GM12878 (cell line): ENCODE measurements at regions not wholly inside any gene's neighbourhood (a gene's known extent, or its start where the extent isn't known, plus 50 kb on each side); places are given as distances from the start of the nearest gene placed in this dataset.
"Not testable (repeated sequence)": the region's sequence is repeated elsewhere in the genome, so short reads cannot be mapped to it uniquely, and the experiment has no call there.

Experiments
- ATAC-seq: fragments of 200-7000 bp; cut with Tn5 transposase; 3 replicates; pipeline ENCODE4 v1.9.1; 2020; ENCODE audit warnings: mild to moderate bottlenecking, moderate library complexity
- BruUV-seq: library from RNA; stranded (reverse); fragments of 400-500 nt; replicated peaks from 2 replicates; lab custom pipeline; 2021; lab: Mats Ljungman, UMichigan
- CTCF ChIA-PET: fragments of 300-600 bp; sonication (Branson Sonifier 250); formaldehyde crosslinking; extraction: SDS; loops from one replicate; lab custom pipeline; 2021; ENCODE audit warnings: inconsistent platforms; lab: Yijun Ruan, JAX
- POLR2A ChIA-PET: fragments of 350-600 bp; formaldehyde crosslinking; extraction: SDS; loops from one replicate; lab custom pipeline; 2021; ENCODE audit warnings: inconsistent platforms; lab: Charles Lee
- RAD21 ChIA-PET: fragments of 300-600 bp; sonication (Branson Sonifier 250); formaldehyde crosslinking; loops from one replicate; lab custom pipeline; 2023; ENCODE audit warnings: antibody characterized with exemption; ENCODE audit not compliant: unreplicated experiment; lab: Charles Lee
- SMC1A ChIA-PET: fragments of 300-600 bp; sonication (Branson Sonifier 250); formaldehyde crosslinking; loops from one replicate; lab custom pipeline; 2023; ENCODE audit not compliant: unreplicated experiment, uncharacterized antibody; lab: Charles Lee
- DNase-seq: peaks from one replicate; pipeline ENCODE4 v3.0.0-alpha.2; 2011; ENCODE audit warnings: low read depth, low spot score
- FAIRE-seq: peaks from 3 replicates; lab custom pipeline; 2011; peaks lifted over from hg19 to GRCh38; lab: Jason Lieb, UNC
- H2AFZ ChIP-seq: 2 replicates; pipeline ENCODE4 v1.6.0; 2011; ENCODE audit warnings: low read depth, low read length, control low read depth; ENCODE audit not compliant: control insufficient read depth
- H3K27ac ChIP-seq: 2 replicates; pipeline ENCODE4 v1.5.1; 2011; ENCODE audit warnings: control low read depth; ENCODE audit not compliant: control insufficient read depth, insufficient read depth
- H3K27me3 ChIP-seq, 2 experiments: replicated peaks in 1 of 2; 2 replicates each; pipeline versions ENCODE4 v1.6.0 to v1.6.1; 2011; ENCODE audit warnings: low read length in 1 of 2; ENCODE audit not compliant: control insufficient read depth in 2 of 2, insufficient read depth in 2 of 2
- H3K36me3 ChIP-seq, 2 experiments: 2 replicates each; pipeline ENCODE4 v1.5.1; 2011; ENCODE audit warnings: low read length in 1 of 2; ENCODE audit not compliant: control insufficient read depth in 2 of 2, insufficient read depth in 2 of 2
- H3K4me1 ChIP-seq: 2 replicates; pipeline ENCODE4 v1.6.1; 2011; ENCODE audit warnings: mild to moderate bottlenecking, low read length, moderate library complexity, mixed read lengths; ENCODE audit not compliant: control insufficient read depth, insufficient read depth
- H3K4me2 ChIP-seq: 2 replicates; pipeline ENCODE4 v1.6.0; 2011; ENCODE audit warnings: control low read depth; ENCODE audit not compliant: control insufficient read depth, insufficient read depth
- H3K4me3 ChIP-seq: fragments of 200-600 bp; sonication (generic); 2 replicates; pipeline ENCODE4 v1.5.1; 2016
- H3K79me2 ChIP-seq: 2 replicates; pipeline ENCODE4 v1.6.0; 2011; ENCODE audit warnings: low read length; ENCODE audit not compliant: control insufficient read depth, insufficient read depth
- H3K9ac ChIP-seq: 2 replicates; pipeline ENCODE4 v1.8.0; 2011; ENCODE audit warnings: low read length, control low read depth, mixed read lengths; ENCODE audit not compliant: control insufficient read depth, insufficient read depth
- H3K9me3 ChIP-seq: replicated peaks from 3 replicates; pipeline ENCODE4 v1.5.1; 2011; ENCODE audit warnings: mild to moderate bottlenecking, low read length; ENCODE audit not compliant: control insufficient read depth, insufficient read depth
- H4K20me1 ChIP-seq: 2 replicates; pipeline ENCODE4 v1.6.0; 2011; ENCODE audit not compliant: control insufficient read depth, insufficient read depth
- CBX3 ChIP-seq: fragments of 200-600 bp; sonication (generic); IDR thresholded peaks from 2 replicates; pipeline ENCODE4 v1.6.1; 2016; ENCODE audit warnings: low read depth, borderline replicate concordance
- GATAD2B ChIP-seq: fragments of 450-650 bp; conservative IDR thresholded peaks from 2 replicates; pipeline ENCODE4 v1.6.1; 2017; ENCODE audit warnings: low read depth, mild to moderate bottlenecking, moderate library complexity
- PML ChIP-seq: IDR thresholded peaks from 2 replicates; pipeline ENCODE4 v1.6.1; 2012; ENCODE audit warnings: low read length, inconsistent platforms
- RAD21 ChIP-seq: IDR thresholded peaks from 2 replicates; pipeline ENCODE4 v1.6.1; 2011; ENCODE audit warnings: mild to moderate bottlenecking, low read depth, low read length, moderate library complexity; ENCODE audit not compliant: insufficient read depth
- SREBF1 ChIP-seq: IDR thresholded peaks from 2 replicates; pipeline ENCODE4 v1.6.1; 2012; ENCODE audit warnings: mild to moderate bottlenecking, low read length
- SUZ12 ChIP-seq: fragments of 200-600 bp; sonication (generic); IDR thresholded peaks from one replicate; pipeline ENCODE4 v1.6.1; 2018; ENCODE audit warnings: antibody characterized with exemption, mild to moderate bottlenecking; ENCODE audit not compliant: unreplicated experiment
- YY1 ChIP-seq: IDR thresholded peaks from 2 replicates; pipeline ENCODE4 v1.6.1; 2011; ENCODE audit warnings: low read depth, mild to moderate bottlenecking, low read length
- ZNF592 ChIP-seq: fragments of 450-650 bp; IDR thresholded peaks from 2 replicates; pipeline ENCODE4 v1.6.1; 2017; ENCODE audit warnings: mild to moderate bottlenecking, moderate library complexity
- WGBS: methylation state at CpG from one replicate; pipeline ENCODE4 v1.1.6; 2016; ENCODE audit warnings: low lambda C conversion rate; ENCODE audit not compliant: insufficient replicate concordance, insufficient coverage; ENCODE audit errors: missing lambda C conversion rate; 5-methylcytosine and 5-hydroxymethylcytosine counted together
- in situ Hi-C: fragments of 300-500 bp; cut with MboI; formaldehyde crosslinking; loops from 9 replicates; pipeline ENCODE4 v1.14.3; 2018; ENCODE audit warnings: mixed read lengths
- intact Hi-C: fragments of 100-400 bp; cut with micrococcal nuclease; formaldehyde crosslinking; loops from one replicate; pipeline ENCODE4 v1.14.2; 2022; ENCODE audit not compliant: unreplicated experiment

GRCh38 chr6:93842178-93842577 is 422.8 kb upstream of the EPHA7 start (continued):
- TF ChIP-seq SREBF1 (no peak), PML (no peak), RAD21 (no peak), SUZ12 (no peak), GATAD2B (no peak), ZNF592 (no peak), YY1 (no peak), CBX3 (no peak)

- H3K9ac ChIP-seq, H3K36me3 ChIP-seq, CTCF ChIA-PET, H3K4me1 ChIP-seq, H3K27me3 ChIP-seq, H3K9me3 ChIP-seq, DNase-seq, ATAC-seq, SMC1A ChIA-PET, H3K4me3 ChIP-seq, H3K79me2 ChIP-seq, H3K4me2 ChIP-seq, H4K20me1 ChIP-seq, POLR2A ChIA-PET, H3K27ac ChIP-seq, RAD21 ChIA-PET, BruUV-seq, in situ Hi-C loops, H2AFZ ChIP-seq, intact Hi-C loops: not testable (repeated sequence)
- peak; percentile 13 for FAIRE-seq
- WGBS: 46% methylated on average over 7 of the region's 8 CpGs
These were observed 416.2 kb upstream of the EPHA7 start for GRCh38 chr6:93835451-93836145.

- POLR2A ChIA-PET, H3K9me3 ChIP-seq, H2AFZ ChIP-seq, H3K79me2 ChIP-seq, FAIRE-seq, RAD21 ChIA-PET, SMC1A ChIA-PET, H3K36me3 ChIP-seq, H4K20me1 ChIP-seq, intact Hi-C loops, H3K4me2 ChIP-seq, H3K27ac ChIP-seq, H3K27me3 ChIP-seq, BruUV-seq, H3K4me1 ChIP-seq, DNase-seq, H3K4me3 ChIP-seq, ATAC-seq, H3K9ac ChIP-seq, in situ Hi-C loops, CTCF ChIA-PET: not testable (repeated sequence)
- WGBS: 44% methylated on average over 9 of the region's 9 CpGs
These were observed 415.7 kb upstream of the EPHA7 start for GRCh38 chr6:93835026-93835425.
